ENCODE measurements at regions not wholly inside any gene's neighbourhood (a gene's known extent, or its start where the extent isn't known, plus 50 kb on each side); places are given as distances from the start of the nearest gene placed in this dataset.

GRCh38 chr5:21398511-21398910 is 1410.5 kb upstream of the CDH18 start:
- TF ChIP-seq CTCF (conservative IDR thresholded peaks at IDR 0.05 in 1 of 2, IDR thresholded peaks at IDR 0.05 in 1 of 2; ENCODE audit: low read depth in 1 of 2, low read length in 2 of 2), result no peak
- no peak for TF ChIP-seq EZH2 (IDR thresholded peaks at IDR 0.05; ENCODE audit: low read length, missing control alignments)

Data from fibroblast of lung (primary cell).